Activated CD4-positive, alpha-beta T cell treated with anti-CD3 and anti-CD28 coated beads, Interleukin-2, amount 10 ng/mL, durations not matched to agents 7 days and 5 days (primary cell): ENCODE measurements at regions not wholly inside any gene's neighbourhood (a gene's known extent, or its start where the extent isn't known, plus 50 kb on each side); places are given as distances from the start of the nearest gene placed in this dataset.

ENCODE experiments used
- CTCF ChIA-PET: fragments of 350-600 bp; sonication (Branson Sonifier 250); formaldehyde crosslinking; loops from one replicate; lab custom pipeline; 2021; ENCODE audit warnings: antibody characterized with exemption; lab: Charles Lee
- POLR2A ChIA-PET: fragments of 350-600 bp; sonication (Branson Sonifier 250); formaldehyde crosslinking; loops from one replicate; lab custom pipeline; 2021; ENCODE audit warnings: antibody characterized with exemption; lab: Charles Lee
- DNase-seq: peaks from one replicate; pipeline ENCODE4 v3.0.0-alpha.2; 2020
- H3K27ac Mint-ChIP-seq: one replicate; pipeline ENCODE4 v1.8.0; 2021; ENCODE audit warnings: mild to moderate bottlenecking, moderate library complexity, mixed read lengths
- H3K27me3 Mint-ChIP-seq: one replicate; pipeline ENCODE4 v1.8.0; 2021; ENCODE audit warnings: mixed read lengths
- H3K36me3 Mint-ChIP-seq: one replicate; pipeline ENCODE4 v1.8.0; 2021; ENCODE audit warnings: low read depth, mixed read lengths
- H3K4me1 Mint-ChIP-seq: one replicate; pipeline ENCODE4 v1.8.0; 2021; ENCODE audit warnings: mixed read lengths
- H3K4me3 Mint-ChIP-seq: one replicate; pipeline ENCODE4 v1.8.0; 2021; ENCODE audit warnings: mild to moderate bottlenecking, moderate library complexity, mixed read lengths
- H3K9me3 Mint-ChIP-seq: one replicate; pipeline ENCODE4 v1.8.0; 2021; ENCODE audit warnings: mixed read lengths

GRCh38 chr7:86966916-86967315 lies 92.5 kb downstream of the ELAPOR2 start:
- Mint-ChIP-seq H3K27me3 (peaks cover 6% of the 10 kb centered on the region), H3K27ac (no peak overlapping the region), H3K4me1 (no peaks in the 10 kb centered on the region), H3K36me3 (no peaks in the 10 kb centered on the region), H3K4me3 (no peak overlapping the region), H3K9me3 (no peaks in the 10 kb centered on the region)
- DNase-seq = no peak
- ChIA-PET POLR2A (no interaction called here), CTCF (no interaction called here)

- no peaks in the 10 kb centered on the region for H3K9me3 Mint-ChIP-seq
- POLR2A ChIA-PET = no interaction called here
- CTCF ChIA-PET = no interaction called here
Observed at GRCh38 chr7:86965727-86966120, 93.7 kb downstream of the ELAPOR2 start.

GRCh38 chr7:86964973-86965726 lies 94.3 kb downstream of the ELAPOR2 start:
- H3K27me3 Mint-ChIP-seq = peaks cover 10% of the 10 kb centered on the region
- no peaks in the 10 kb centered on the region for H3K36me3 Mint-ChIP-seq
- H3K27ac Mint-ChIP-seq = no peak overlapping the region
- POLR2A ChIA-PET = no interaction called here
- no peaks in the 10 kb centered on the region for H3K9me3 Mint-ChIP-seq
- no peaks in the 10 kb centered on the region for H3K4me1 Mint-ChIP-seq
- no peak overlapping the region for H3K4me3 Mint-ChIP-seq
- CTCF ChIA-PET = no interaction called here
- no peak for DNase-seq

More at GRCh38 chr7:86965727-86966120, 93.7 kb downstream of the ELAPOR2 start:
- Mint-ChIP-seq H3K27me3 (peaks cover 10% of the 10 kb centered on the region), H3K4me3 (no peak overlapping the region), H3K4me1 (no peaks in the 10 kb centered on the region), H3K27ac (no peak overlapping the region), H3K36me3 (no peaks in the 10 kb centered on the region)
- DNase-seq = no peak

- H3K36me3 Mint-ChIP-seq = no peaks in the 10 kb centered on the region
- ChIA-PET POLR2A (no interaction called here), CTCF (no interaction called here)
- peaks cover 10% of the 10 kb centered on the region for H3K27me3 Mint-ChIP-seq
- no peak overlapping the region for H3K27ac Mint-ChIP-seq
- H3K4me1 Mint-ChIP-seq = no peaks in the 10 kb centered on the region
- DNase-seq = no peak
- no peak overlapping the region for H3K4me3 Mint-ChIP-seq
- H3K9me3 Mint-ChIP-seq = no peaks in the 10 kb centered on the region
Observed at GRCh38 chr7:86963599-86964230, 95.7 kb downstream of the ELAPOR2 start.

GRCh38 chr7:86962623-86963022 lies 96.8 kb downstream of the ELAPOR2 start:
- H3K36me3 Mint-ChIP-seq = no peaks in the 10 kb centered on the region
- no peak overlapping the region for H3K4me3 Mint-ChIP-seq
- no peak for DNase-seq
- no peaks in the 10 kb centered on the region for H3K4me1 Mint-ChIP-seq
- H3K27ac Mint-ChIP-seq = no peak overlapping the region
- ChIA-PET CTCF (no interaction called here), POLR2A (no interaction called here)
- H3K9me3 Mint-ChIP-seq = no peaks in the 10 kb centered on the region
- H3K27me3 Mint-ChIP-seq = peaks cover 10% of the 10 kb centered on the region

GRCh38 chr7:86961686-86962085 lies 97.8 kb downstream of the ELAPOR2 start:
- H3K9me3 Mint-ChIP-seq = no peaks in the 10 kb centered on the region
- peaks cover 10% of the 10 kb centered on the region for H3K27me3 Mint-ChIP-seq
- DNase-seq = no peak
- no peak overlapping the region for H3K4me3 Mint-ChIP-seq
- no peak overlapping the region for H3K27ac Mint-ChIP-seq
- ChIA-PET POLR2A (no interaction called here), CTCF (no interaction called here)
- H3K36me3 Mint-ChIP-seq = no peaks in the 10 kb centered on the region
- no peaks in the 10 kb centered on the region for H3K4me1 Mint-ChIP-seq

- Mint-ChIP-seq H3K4me3 (no peak overlapping the region), H3K9me3 (no peaks in the 10 kb centered on the region), H3K36me3 (no peaks in the 10 kb centered on the region), H3K27me3 (peaks cover 5% of the 10 kb centered on the region), H3K27ac (no peak overlapping the region), H3K4me1 (peaks cover 3% of the 10 kb centered on the region)
- DNase-seq = no peak
- CTCF ChIA-PET = no interaction called here
- POLR2A ChIA-PET = no interaction called here
Observed at GRCh38 chr7:86958380-86958779, 101.1 kb downstream of the ELAPOR2 start.

- Mint-ChIP-seq H3K27ac (no peak overlapping the region), H3K27me3 (peaks cover 3% of the 10 kb centered on the region)
- no peak for DNase-seq
Observed at GRCh38 chr7:86956567-86956966, 102.9 kb downstream of the ELAPOR2 start.

GRCh38 chr7:86955895-86956503 lies 103.5 kb downstream of the ELAPOR2 start:
- H3K9me3 Mint-ChIP-seq = no peaks in the 10 kb centered on the region
- H3K4me3 Mint-ChIP-seq = no peak overlapping the region
- no peak overlapping the region for H3K27ac Mint-ChIP-seq
- POLR2A ChIA-PET = no interaction called here
- no peaks in the 10 kb centered on the region for H3K36me3 Mint-ChIP-seq
- H3K4me1 Mint-ChIP-seq = peaks cover 5% of the 10 kb centered on the region
- CTCF ChIA-PET = no interaction called here
- DNase-seq = no peak
- peaks cover 1% of the 10 kb centered on the region for H3K27me3 Mint-ChIP-seq

More at GRCh38 chr7:86956567-86956966, 102.9 kb downstream of the ELAPOR2 start:
- no peak overlapping the region for H3K4me3 Mint-ChIP-seq
- H3K9me3 Mint-ChIP-seq = no peaks in the 10 kb centered on the region
- ChIA-PET POLR2A (no interaction called here), CTCF (no interaction called here)
- H3K36me3 Mint-ChIP-seq = no peaks in the 10 kb centered on the region
- peaks cover 5% of the 10 kb centered on the region for H3K4me1 Mint-ChIP-seq

GRCh38 chr7:86954971-86955370 lies 104.5 kb downstream of the ELAPOR2 start:
- no peak for DNase-seq
- Mint-ChIP-seq H3K9me3 (no peaks in the 10 kb centered on the region), H3K27me3 (peaks cover 1% of the 10 kb centered on the region), H3K4me1 (peaks cover 5% of the 10 kb centered on the region), H3K36me3 (no peaks in the 10 kb centered on the region), H3K4me3 (no peak overlapping the region), H3K27ac (no peak overlapping the region)
- POLR2A ChIA-PET = no interaction called here
- CTCF ChIA-PET = no interaction called here

GRCh38 chr7:86953653-86954336 lies 105.7 kb downstream of the ELAPOR2 start:
- Mint-ChIP-seq H3K9me3 (no peaks in the 10 kb centered on the region), H3K4me3 (no peak overlapping the region), H3K4me1 (peaks cover 5% of the 10 kb centered on the region), H3K27me3 (peaks cover 1% of the 10 kb centered on the region), H3K36me3 (no peaks in the 10 kb centered on the region), H3K27ac (no peak overlapping the region)
- POLR2A ChIA-PET = no interaction called here
- CTCF ChIA-PET = no interaction called here
- no peak for DNase-seq

- ChIA-PET CTCF (no interaction called here), POLR2A (no interaction called here)
- Mint-ChIP-seq H3K4me1 (peaks cover 5% of the 10 kb centered on the region), H3K9me3 (no peaks in the 10 kb centered on the region), H3K4me3 (no peak overlapping the region), H3K36me3 (no peaks in the 10 kb centered on the region), H3K27ac (no peak overlapping the region), H3K27me3 (peaks cover 1% of the 10 kb centered on the region)
- no peak for DNase-seq
Observed at GRCh38 chr7:86953219-86953618, 106.2 kb downstream of the ELAPOR2 start.

GRCh38 chr7:86951895-86952294 lies 107.6 kb downstream of the ELAPOR2 start:
- Mint-ChIP-seq H3K36me3 (no peaks in the 10 kb centered on the region), H3K27ac (no peak overlapping the region), H3K4me3 (no peak overlapping the region), H3K27me3 (peaks cover 1% of the 10 kb centered on the region), H3K9me3 (no peaks in the 10 kb centered on the region), H3K4me1 (peaks cover 5% of the 10 kb centered on the region)
- ChIA-PET CTCF (no interaction called here), POLR2A (no interaction called here)
- no peak for DNase-seq
